Right lobe of liver (tissue), 4 donors: ENCODE measurements at regions not wholly inside any gene's neighbourhood (a gene's known extent, or its start where the extent isn't known, plus 50 kb on each side); places are given as distances from the start of the nearest gene placed in this dataset.

ENCODE experiments used
- POLR2A ChIP-seq: fragments of 450-650 bp; IDR thresholded peaks from one replicate; pipeline ENCODE4 v1.6.1; 2017; ENCODE audit warnings: antibody characterized with exemption, mild to moderate bottlenecking
- TF ChIP-seq, protein P1 (sequence below), 4 donors: fragments of 200-600 bp in 3 of 4; fragments of 450-650 bp in 1 of 4; IDR thresholded peaks; one replicate each; pipeline versions ENCODE4 v1.5.1 to v1.8.0; 2016 to 2022; ENCODE audit warnings: antibody characterized with exemption in 4 of 4, mild to moderate bottlenecking in 2 of 4
- donor health status: DM: no; HTN: no; CAD: no.
- donor health status: DM: no; HTN: no; CAD: no.
- donor health status: DM: no; HTN: yes; CAD: no.

DNA sequence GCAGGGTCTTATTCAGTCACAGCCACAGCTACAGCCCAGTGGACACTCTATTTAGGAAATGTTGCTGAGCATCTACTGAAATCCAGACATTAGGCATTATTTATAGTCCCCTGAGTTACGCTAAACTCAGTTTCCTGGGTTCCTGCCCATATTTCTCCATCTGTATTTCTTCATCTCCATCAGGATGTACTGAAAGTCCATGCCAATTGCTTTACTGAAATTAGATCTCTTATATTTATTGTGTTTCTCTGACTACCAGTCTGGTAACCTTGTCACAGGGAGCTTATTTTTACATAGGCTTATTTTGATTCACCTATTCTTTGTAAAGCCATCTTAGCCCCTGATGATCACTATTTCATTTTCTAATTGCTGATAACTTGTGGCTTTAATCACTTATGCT lies 223.9 kb downstream of the TLE3 start:
- TF ChIP-seq, protein P1, sequence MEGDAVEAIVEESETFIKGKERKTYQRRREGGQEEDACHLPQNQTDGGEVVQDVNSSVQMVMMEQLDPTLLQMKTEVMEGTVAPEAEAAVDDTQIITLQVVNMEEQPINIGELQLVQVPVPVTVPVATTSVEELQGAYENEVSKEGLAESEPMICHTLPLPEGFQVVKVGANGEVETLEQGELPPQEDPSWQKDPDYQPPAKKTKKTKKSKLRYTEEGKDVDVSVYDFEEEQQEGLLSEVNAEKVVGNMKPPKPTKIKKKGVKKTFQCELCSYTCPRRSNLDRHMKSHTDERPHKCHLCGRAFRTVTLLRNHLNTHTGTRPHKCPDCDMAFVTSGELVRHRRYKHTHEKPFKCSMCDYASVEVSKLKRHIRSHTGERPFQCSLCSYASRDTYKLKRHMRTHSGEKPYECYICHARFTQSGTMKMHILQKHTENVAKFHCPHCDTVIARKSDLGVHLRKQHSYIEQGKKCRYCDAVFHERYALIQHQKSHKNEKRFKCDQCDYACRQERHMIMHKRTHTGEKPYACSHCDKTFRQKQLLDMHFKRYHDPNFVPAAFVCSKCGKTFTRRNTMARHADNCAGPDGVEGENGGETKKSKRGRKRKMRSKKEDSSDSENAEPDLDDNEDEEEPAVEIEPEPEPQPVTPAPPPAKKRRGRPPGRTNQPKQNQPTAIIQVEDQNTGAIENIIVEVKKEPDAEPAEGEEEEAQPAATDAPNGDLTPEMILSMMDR (IDR thresholded peaks at IDR 0.05): no peak
- no peak for TF ChIP-seq POLR2A
